PC-9 (cell line): ENCODE measurements at regions not wholly inside any gene's neighbourhood (a gene's known extent, or its start where the extent isn't known, plus 50 kb on each side); places are given as distances from the start of the nearest gene placed in this dataset.

Source experiments
- BruUV-seq: library from RNA; stranded (reverse); fragments of 400-500 nt; replicated peaks from 2 replicates; lab custom pipeline; 2021; lab: Mats Ljungman, UMichigan
- CTCF ChIA-PET: fragments of 300-600 bp; sonication (Branson Sonifier 250); formaldehyde crosslinking; loops from one replicate; lab custom pipeline; 2022; ENCODE audit warnings: antibody characterized with exemption; lab: Charles Lee
- POLR2A ChIA-PET: fragments of 300-600 bp; sonication (Branson Sonifier 250); formaldehyde crosslinking; loops from one replicate; lab custom pipeline; 2022; ENCODE audit warnings: antibody characterized with exemption; ENCODE audit not compliant: unreplicated experiment; lab: Charles Lee
- DNase-seq, 2 experiments: peaks; one replicate each; pipeline versions ENCODE4 v3.0.0 to v3.0.0-alpha.2; 2015 to 2022; ENCODE audit warnings: mixed read lengths in 1 of 2
- H2AFZ ChIP-seq: fragments of 200-600 bp; sonication (generic); 2 replicates; pipeline ENCODE4 v1.8.1; 2017; ENCODE audit warnings: antibody characterized with exemption
- H3F3A ChIP-seq: fragments of 200-600 bp; sonication (generic); 2 replicates; pipeline ENCODE4 v1.8.1; 2017; ENCODE audit warnings: antibody characterized with exemption, mild to moderate bottlenecking, low read depth; ENCODE audit not compliant: insufficient read depth
- H3K27ac ChIP-seq: fragments of 200-600 bp; sonication (generic); 2 replicates; pipeline ENCODE4 v1.6.1; 2016; ENCODE audit warnings: mixed run types
- H3K27me3 ChIP-seq: fragments of 200-600 bp; sonication (generic); 2 replicates; pipeline ENCODE4 v1.6.1; 2016; ENCODE audit warnings: low read depth, mixed run types; ENCODE audit not compliant: insufficient read depth
- H3K36me3 ChIP-seq: fragments of 200-600 bp; sonication (generic); 2 replicates; pipeline ENCODE4 v1.6.1; 2016; ENCODE audit warnings: low read depth, mixed run types
- H3K4me1 ChIP-seq: fragments of 200-600 bp; sonication (generic); replicated peaks from 2 replicates; pipeline ENCODE4 v1.6.1; 2016; ENCODE audit warnings: mixed run types; ENCODE audit not compliant: insufficient read depth
- H3K4me2 ChIP-seq: fragments of 200-600 bp; sonication (generic); 2 replicates; pipeline ENCODE4 v1.6.1; 2017; ENCODE audit warnings: mixed run types
- H3K4me3 ChIP-seq: fragments of 200-600 bp; sonication (generic); 2 replicates; pipeline ENCODE4 v1.6.1; 2016; ENCODE audit warnings: mixed run types
- H3K79me2 ChIP-seq: fragments of 200-600 bp; sonication (generic); 2 replicates; pipeline ENCODE4 v1.6.1; 2017; ENCODE audit warnings: low read depth, mixed run types
- H3K9me2 ChIP-seq: fragments of 200-600 bp; sonication (generic); 2 replicates; pipeline ENCODE4 v1.8.1; 2017; ENCODE audit warnings: mild to moderate bottlenecking; ENCODE audit not compliant: insufficient read depth
- H3K9me3 ChIP-seq: fragments of 200-600 bp; sonication (generic); 2 replicates; pipeline ENCODE4 v1.8.1; 2016; ENCODE audit warnings: low read depth; ENCODE audit not compliant: insufficient read depth
- H4K20me1 ChIP-seq: fragments of 200-600 bp; sonication (generic); 2 replicates; pipeline ENCODE4 v1.8.1; 2017; ENCODE audit not compliant: insufficient read depth
- CTCF ChIP-seq: fragments of 200-600 bp; sonication (generic); conservative IDR thresholded peaks from 2 replicates; pipeline ENCODE4 v1.6.1; 2017; ENCODE audit warnings: mixed run types, antibody characterized with exemption, mild to moderate bottlenecking, moderate library complexity
- EZH2 ChIP-seq: fragments of 200-600 bp; sonication (generic); IDR thresholded peaks from 2 replicates; pipeline ENCODE4 v1.8.0; 2017; ENCODE audit warnings: antibody characterized with exemption, low read depth
- intact Hi-C: fragments of 100-400 bp; cut with micrococcal nuclease; formaldehyde crosslinking; loops from one replicate; pipeline ENCODE4 v1.10.0; 2022; ENCODE audit not compliant: unreplicated experiment

- Histone ChIP-seq H3K4me3 (no peak overlapping the region), H3K79me2 (no peaks in the 10 kb centered on the region), H3F3A (no peaks in the 10 kb centered on the region), H3K9me3 (no peaks in the 10 kb centered on the region), H3K27me3 (no peaks in the 10 kb centered on the region), H3K4me1 (no peaks in the 10 kb centered on the region), H3K9me2 (peaks cover 2% of the 10 kb centered on the region; the same call in 1 of the 2 replicates), H3K27ac (no peak overlapping the region), H3K4me2 (no peak overlapping the region), H4K20me1 (no peaks in the 10 kb centered on the region), H3K36me3 (no peaks in the 10 kb centered on the region), H2AFZ (no peak overlapping the region)
- no peak for TF ChIP-seq EZH2
- no peak for TF ChIP-seq CTCF
- intact Hi-C loops = no loop called here
- CTCF ChIA-PET = no interaction called here
- BruUV-seq = no TSS peak
- POLR2A ChIA-PET = no interaction called here
- DNase-seq = no peak
Measured at GRCh38 chr5:104265531-104266140, 703.0 kb upstream of the NUDT12 start.

GRCh38 chr5:104247260-104247659, 684.7 kb upstream of the NUDT12 start:
- Histone ChIP-seq H3K79me2 (no peaks in the 10 kb centered on the region), H2AFZ (no peak overlapping the region), H3K4me3 (no peak overlapping the region), H3K36me3 (no peaks in the 10 kb centered on the region), H3K9me2 (no peaks in the 10 kb centered on the region), H4K20me1 (no peaks in the 10 kb centered on the region), H3K4me2 (no peak overlapping the region), H3K27me3 (no peaks in the 10 kb centered on the region), H3F3A (no peaks in the 10 kb centered on the region), H3K9me3 (no peaks in the 10 kb centered on the region), H3K27ac (no peak overlapping the region), H3K4me1 (no peaks in the 10 kb centered on the region)
- no peak for DNase-seq
- TF ChIP-seq EZH2 (no peak), CTCF (no peak)
- ChIA-PET POLR2A (no interaction called here), CTCF (no interaction called here)
- no TSS peak for BruUV-seq
- intact Hi-C loops = no loop called here

- DNase-seq = no peak
- no peaks in the 10 kb centered on the region for H3K9me2 ChIP-seq
- H3K4me3 ChIP-seq = no peak overlapping the region
- H3K36me3 ChIP-seq = no peaks in the 10 kb centered on the region
- H4K20me1 ChIP-seq = no peaks in the 10 kb centered on the region
- ChIA-PET CTCF (no interaction called here), POLR2A (no interaction called here)
- H3K4me2 ChIP-seq = no peak overlapping the region
- no peaks in the 10 kb centered on the region for H3K79me2 ChIP-seq
- H3K4me1 ChIP-seq = no peaks in the 10 kb centered on the region
- no peak overlapping the region for H3K27ac ChIP-seq
- no TSS peak for BruUV-seq
- no peaks in the 10 kb centered on the region for H3K27me3 ChIP-seq
- TF ChIP-seq EZH2 = no peak
- no peak for TF ChIP-seq CTCF
- intact Hi-C loops = no loop called here
- no peaks in the 10 kb centered on the region for H3F3A ChIP-seq
- no peak overlapping the region for H2AFZ ChIP-seq
- H3K9me3 ChIP-seq = no peaks in the 10 kb centered on the region
Measured at GRCh38 chr5:104241046-104241445, 678.5 kb upstream of the NUDT12 start.
